Gastroesophageal sphincter (tissue), 4 donors: ENCODE measurements at regions not wholly inside any gene's neighbourhood (a gene's known extent, or its start where the extent isn't known, plus 50 kb on each side); places are given as distances from the start of the nearest gene placed in this dataset.

Experiments
- ATAC-seq: fragments of 150-250 bp; one replicate; pipeline ENCODE4 v1.9.1; 2016; ENCODE audit warnings: mild to moderate bottlenecking, moderate library complexity
- H3K27ac ChIP-seq, 4 donors: fragments of 200-600 bp; sonication (generic) in 3 of 4; 1 replicate in 3 of 4; 2 replicates in 1 of 4; pipeline ENCODE4 v1.5.1; 2016 to 2019
- H3K27me3 ChIP-seq: fragments of 200-600 bp; sonication (generic); one replicate; pipeline ENCODE4 v1.5.1; 2019
- H3K36me3 ChIP-seq, 2 donors: fragments of 200-600 bp; sonication (generic); one replicate each; pipeline ENCODE4 v1.5.1; 2019; ENCODE audit warnings: control low read depth in 1 of 2
- H3K4me1 ChIP-seq, 3 donors: fragments of 200-600 bp; sonication (generic); 1 replicate in 2 of 3; 2 replicates in 1 of 3; pipeline ENCODE4 v1.5.1; 2016 to 2019; ENCODE audit warnings: control low read depth in 2 of 3
- H3K4me3 ChIP-seq, 2 donors: fragments of 200-600 bp; sonication (generic); one replicate each; pipeline ENCODE4 v1.5.1; 2019; ENCODE audit warnings: mild to moderate bottlenecking in 1 of 2, moderate library complexity in 1 of 2
- H3K9me3 ChIP-seq, 3 donors: fragments of 200-600 bp; sonication (generic); one replicate each; pipeline ENCODE4 v1.5.1; 2017 to 2019; ENCODE audit warnings: control low read depth in 2 of 3
- EP300 ChIP-seq: sonication (generic); formaldehyde crosslinking; IDR thresholded peaks from one replicate; pipeline ENCODE4 v1.6.1; 2017; ENCODE audit warnings: antibody characterized with exemption, mild to moderate bottlenecking
- POLR2A ChIP-seq, 2 donors: fragments of 450-650 bp; IDR thresholded peaks; one replicate each; pipeline ENCODE4 v1.6.1; 2017; ENCODE audit warnings: antibody characterized with exemption in 2 of 2, mild to moderate bottlenecking in 2 of 2, moderate library complexity in 1 of 2
- POLR2AphosphoS5 ChIP-seq: sonication (generic); formaldehyde crosslinking; IDR thresholded peaks from one replicate; pipeline ENCODE4 v1.6.1; 2017; ENCODE audit warnings: antibody characterized with exemption
- WGBS, 2 donors: methylation state at CpG; one replicate each; pipeline ENCODE4 v1.1.5; 2018; ENCODE audit warnings: low coverage in 1 of 2; 5-methylcytosine and 5-hydroxymethylcytosine counted together
- TF ChIP-seq, protein P1 (sequence below), 4 experiments: fragments of 200-600 bp in 2 of 4; fragments of 450-650 bp in 2 of 4; sonication (generic) in 1 of 4; IDR thresholded peaks; one replicate each; pipeline ENCODE4 v1.5.1; 2017 to 2019; ENCODE audit warnings: antibody characterized with exemption in 4 of 4, mild to moderate bottlenecking in 2 of 4, moderate library complexity in 2 of 4

DNA sequence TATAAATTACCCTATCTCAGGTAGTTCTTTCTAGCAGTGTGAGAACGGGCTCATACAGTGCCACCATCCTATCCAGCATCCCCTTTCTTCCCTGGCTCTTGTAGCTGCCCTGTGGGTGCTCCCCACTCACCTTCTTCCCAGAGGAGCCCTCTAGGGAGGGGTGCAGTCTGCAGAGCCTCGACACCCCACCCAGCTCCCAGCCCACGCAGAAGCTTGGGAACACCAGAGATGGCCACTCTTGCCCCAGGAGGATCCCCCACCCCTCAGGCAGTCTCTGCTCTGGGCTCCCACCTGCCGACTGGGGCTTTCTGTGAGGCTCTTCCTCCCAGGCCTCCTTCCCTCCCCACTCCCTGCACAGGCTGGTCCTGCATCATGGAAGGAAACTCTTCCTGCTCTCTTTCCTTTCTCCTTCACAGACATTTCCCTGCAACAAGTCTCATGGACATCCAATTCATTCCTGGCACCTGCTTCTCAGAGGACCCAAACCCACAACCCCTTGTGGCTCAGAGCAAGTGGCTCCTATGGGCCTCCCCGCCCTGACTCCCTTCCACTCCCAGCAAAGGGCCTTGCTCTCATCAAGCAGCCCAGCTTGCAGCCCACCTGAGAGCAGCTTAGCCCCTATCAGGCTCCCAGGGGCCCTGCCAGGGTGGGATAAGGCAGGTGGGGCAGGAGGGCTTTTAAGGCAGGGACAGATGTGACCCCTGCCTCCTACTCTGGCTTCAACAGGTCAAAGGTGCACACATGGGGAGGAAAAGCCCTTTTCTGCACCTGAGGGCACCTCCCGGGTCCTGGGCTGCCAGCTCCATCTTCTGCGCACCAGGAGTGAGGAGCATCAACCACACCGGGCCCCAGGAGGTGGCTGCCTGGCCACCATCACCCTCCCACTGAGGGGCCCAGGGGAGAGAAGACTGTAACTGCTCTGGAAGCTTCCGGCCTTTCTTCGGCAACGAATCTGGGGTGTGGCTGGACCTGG is 263.8 kb upstream of the TNRC6C start:
- TF ChIP-seq EP300 (no peak), POLR2AphosphoS5 (no peak), POLR2A (IDR thresholded peaks at IDR 0.05) (no peak)
- TF ChIP-seq, protein P1, sequence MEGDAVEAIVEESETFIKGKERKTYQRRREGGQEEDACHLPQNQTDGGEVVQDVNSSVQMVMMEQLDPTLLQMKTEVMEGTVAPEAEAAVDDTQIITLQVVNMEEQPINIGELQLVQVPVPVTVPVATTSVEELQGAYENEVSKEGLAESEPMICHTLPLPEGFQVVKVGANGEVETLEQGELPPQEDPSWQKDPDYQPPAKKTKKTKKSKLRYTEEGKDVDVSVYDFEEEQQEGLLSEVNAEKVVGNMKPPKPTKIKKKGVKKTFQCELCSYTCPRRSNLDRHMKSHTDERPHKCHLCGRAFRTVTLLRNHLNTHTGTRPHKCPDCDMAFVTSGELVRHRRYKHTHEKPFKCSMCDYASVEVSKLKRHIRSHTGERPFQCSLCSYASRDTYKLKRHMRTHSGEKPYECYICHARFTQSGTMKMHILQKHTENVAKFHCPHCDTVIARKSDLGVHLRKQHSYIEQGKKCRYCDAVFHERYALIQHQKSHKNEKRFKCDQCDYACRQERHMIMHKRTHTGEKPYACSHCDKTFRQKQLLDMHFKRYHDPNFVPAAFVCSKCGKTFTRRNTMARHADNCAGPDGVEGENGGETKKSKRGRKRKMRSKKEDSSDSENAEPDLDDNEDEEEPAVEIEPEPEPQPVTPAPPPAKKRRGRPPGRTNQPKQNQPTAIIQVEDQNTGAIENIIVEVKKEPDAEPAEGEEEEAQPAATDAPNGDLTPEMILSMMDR (IDR thresholded peaks at IDR 0.05): no peak
- H3K9me3 ChIP-seq: no peaks in the 10 kb centered on the region
- ATAC-seq: no peak
- H3K4me3 ChIP-seq: no peak overlapping the region
- H3K27me3 ChIP-seq: peaks cover 5% of the 10 kb centered on the region
- 70 to 88% methylated on average over 1 to 4 of the region's 11 CpGs for WGBS, 2 donors
- peaks cover 0 to 45% (median 15%) of the 10 kb centered on the region in 3 donors for H3K4me1 ChIP-seq
- H3K27ac ChIP-seq: no peak overlapping the region
- H3K36me3 ChIP-seq: no peaks in the 10 kb centered on the region

DNA sequence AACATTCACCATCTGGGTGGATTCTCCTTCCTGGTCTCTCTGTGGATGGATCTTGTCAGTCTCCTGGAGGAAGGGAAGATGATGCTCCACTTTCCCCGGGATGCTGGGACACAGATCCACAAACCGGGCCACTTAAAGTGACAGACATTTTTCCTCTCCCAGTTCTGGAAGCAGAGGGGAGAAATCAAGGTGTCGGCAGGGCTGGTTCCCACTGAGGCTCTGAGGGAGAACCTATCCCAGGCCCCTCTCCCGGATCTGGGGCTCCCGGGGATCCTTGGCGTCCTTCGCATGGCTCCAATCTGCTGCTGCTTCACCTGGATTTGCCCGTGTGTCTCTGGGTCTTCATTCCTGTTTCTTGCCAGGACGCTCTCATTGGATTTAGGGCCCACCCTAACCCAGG is 263.1 kb upstream of the TNRC6C start:
- WGBS, 2 donors: 91% methylated on average over 7 of the region's 9 CpGs; no CpG with 5 or more reads in 1 of the 2 donors

DNA sequence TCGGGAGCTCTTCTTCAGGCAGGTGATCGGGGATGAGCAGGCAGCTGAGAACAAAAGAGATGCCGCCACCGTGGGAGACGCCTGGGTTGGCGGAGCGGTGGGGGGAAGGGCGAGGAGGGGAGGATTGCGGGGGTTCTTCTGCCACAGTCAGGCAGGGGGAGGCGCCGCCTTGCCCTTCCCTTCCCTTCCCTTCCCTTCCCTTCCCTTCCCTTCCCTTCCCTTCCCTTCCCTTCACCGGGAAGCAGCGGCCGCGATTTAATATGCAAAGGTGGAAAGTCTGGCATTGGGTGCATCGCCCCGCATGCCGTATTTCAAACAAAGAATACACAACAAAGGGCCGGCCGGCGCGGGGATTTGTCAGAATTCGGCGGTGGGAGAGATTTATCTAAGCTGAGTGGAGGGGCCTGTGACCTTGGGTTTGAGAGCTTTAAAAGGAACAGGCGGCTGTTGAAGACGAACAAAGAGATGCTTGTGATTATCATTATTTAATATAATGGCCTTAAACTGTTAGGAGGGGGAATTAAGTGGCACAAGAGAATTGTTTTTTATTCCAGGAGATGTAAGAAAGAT is 262.3 kb upstream of the TNRC6C start:
- no peak for TF ChIP-seq POLR2A (IDR thresholded peaks at IDR 0.05)
- TF ChIP-seq EP300: no peak
- no peak for TF ChIP-seq POLR2AphosphoS5
- TF ChIP-seq, protein P1 (IDR thresholded peaks at IDR 0.05): no peak
- Histone ChIP-seq H3K27me3 (peaks cover 5% of the 10 kb centered on the region), H3K9me3 (no peaks in the 10 kb centered on the region), H3K4me1 (peaks cover 0 to 30% (median 15%) of the 10 kb centered on the region in 3 donors), H3K36me3 (no peaks in the 10 kb centered on the region), H3K27ac (peak overlapping the region in 1 of 4 donors; percentile 14), H3K4me3 (peak overlapping the region in 1 of 2 donors; percentile 8)
- no peak for ATAC-seq
- WGBS, 2 donors: 17 to 36% methylated on average over 2 to 18 of the region's 26 CpGs

More for the DNA sequence above, 263.1 kb upstream of the TNRC6C start:
- Histone ChIP-seq H3K36me3 (no peaks in the 10 kb centered on the region), H3K9me3 (no peaks in the 10 kb centered on the region), H3K27ac (no peak overlapping the region), H3K27me3 (peaks cover 5% of the 10 kb centered on the region), H3K4me3 (no peak overlapping the region), H3K4me1 (peaks cover 0 to 39% (median 15%) of the 10 kb centered on the region in 3 donors)
- ATAC-seq: no peak
- TF ChIP-seq POLR2AphosphoS5 (no peak), POLR2A (IDR thresholded peaks at IDR 0.05) (no peak), EP300 (no peak)
- TF ChIP-seq, protein P1 (IDR thresholded peaks at IDR 0.05): no peak

DNA sequence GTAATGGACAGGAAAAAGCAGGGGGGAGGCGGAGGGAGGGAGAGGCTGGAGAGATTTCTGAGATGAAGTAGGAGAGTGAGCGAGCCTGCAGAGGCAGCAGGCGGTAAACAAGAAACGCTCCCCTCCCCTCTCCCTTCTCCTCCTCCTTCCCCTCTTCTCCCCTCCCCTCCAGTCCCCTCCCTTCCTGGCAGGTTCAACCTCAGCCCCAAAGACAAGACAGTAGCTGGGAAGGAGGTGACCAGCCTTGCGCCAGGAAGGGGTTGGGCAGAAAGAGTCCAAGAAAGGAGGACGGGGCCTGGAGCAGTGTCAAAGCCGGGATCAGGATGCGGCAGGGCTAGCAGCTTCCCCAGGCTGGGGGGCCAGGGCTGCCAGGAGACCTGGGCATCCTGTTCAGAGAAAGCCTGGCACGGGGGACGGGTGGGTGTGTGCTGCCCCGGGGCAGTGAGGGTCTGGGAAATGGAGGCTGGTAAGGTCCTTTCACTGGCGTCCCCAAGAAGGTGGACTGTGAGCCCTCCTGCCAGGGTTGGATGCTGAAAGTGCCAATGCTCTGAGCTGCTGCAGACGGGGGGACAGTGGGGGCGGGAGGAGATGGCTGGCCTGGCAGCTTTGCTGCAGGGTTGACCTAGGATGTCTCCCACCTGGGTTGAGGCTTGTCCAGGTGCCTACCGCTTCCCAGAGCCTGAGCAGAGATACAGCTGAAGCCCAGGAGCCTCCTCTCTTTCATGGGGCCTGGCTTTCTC is 261.6 kb upstream of the TNRC6C start:
- peak; percentile 18 for ATAC-seq

More for the DNA sequence above, 261.6 kb upstream of the TNRC6C start:
- peak overlapping the region in 1 of 2 donors; percentile 8 for H3K4me3 ChIP-seq
- peaks cover 0 to 29% (median 15%) of the 10 kb centered on the region in 3 donors for H3K4me1 ChIP-seq
- peaks cover 0 to 3% (median 0%) of the 10 kb centered on the region in 3 donors for H3K9me3 ChIP-seq
- H3K27me3 ChIP-seq: peaks cover 5% of the 10 kb centered on the region
- peak overlapping the region in 1 of 4 donors; percentile 14 for H3K27ac ChIP-seq
- TF ChIP-seq, protein P1 (IDR thresholded peaks at IDR 0.05): no peak
- TF ChIP-seq POLR2A (IDR thresholded peaks at IDR 0.05): no peak
- H3K36me3 ChIP-seq: no peaks in the 10 kb centered on the region
- 17 to 38% methylated on average over 5 to 6 of the region's 15 CpGs for WGBS, 2 donors
